Adrenal gland (tissue), 9 donors: ENCODE measurements at regions not wholly inside any gene's neighbourhood (a gene's known extent, or its start where the extent isn't known, plus 50 kb on each side); places are given as distances from the start of the nearest gene placed in this dataset.

ENCODE experiments used
- DNase-seq, 7 donors: peaks; one replicate each; pipeline ENCODE4 v3.0.0-alpha.2; 2019 to 2020
- H3K27ac ChIP-seq, 5 donors: fragments of 200-600 bp; sonication (generic) in 4 of 5; 1 replicate in 3 of 5; 2 replicates in 2 of 5; pipeline versions ENCODE4 v1.5.1 to v1.8.0; 2016 to 2020; ENCODE audit warnings: mild to moderate bottlenecking in 1 of 5
- H3K27me3 ChIP-seq: fragments of 200-600 bp; 2 replicates; pipeline ENCODE4 v1.8.0; 2021
- H3K36me3 ChIP-seq, 2 donors: fragments of 200-600 bp; replicated peaks in 1 of 2; 1 replicate in 1 of 2; 2 replicates in 1 of 2; pipeline versions ENCODE4 v1.5.1 to v1.8.0; 2018 to 2022
- H3K4me1 ChIP-seq, 2 donors: fragments of 200-600 bp; replicated peaks in 1 of 2; 1 replicate in 1 of 2; 2 replicates in 1 of 2; pipeline versions ENCODE4 v1.5.1 to v1.8.0; 2018 to 2021
- H3K4me3 ChIP-seq, 4 donors: fragments of 200-600 bp; sonication (generic) in 3 of 4; one replicate each; pipeline ENCODE4 v1.5.1; 2016 to 2018
- H3K9me3 ChIP-seq, 3 donors: fragments of 200-600 bp; sonication (generic) in 1 of 3; replicated peaks in 1 of 3; 1 replicate in 2 of 3; 2 replicates in 1 of 3; pipeline versions ENCODE4 v1.5.1 to v1.8.0; 2016 to 2021
- CTCF ChIP-seq, 6 experiments: fragments of 450-650 bp in 4 of 6; fragments of 200-600 bp in 2 of 6; sonication (generic) in 1 of 6; IDR thresholded peaks; 1 replicate in 5 of 6; 2 replicates in 1 of 6; pipeline versions ENCODE4 v1.5.1 to v1.8.0; 2016 to 2021; ENCODE audit warnings: antibody characterized with exemption in 6 of 6, mild to moderate bottlenecking in 2 of 6, moderate library complexity in 1 of 6
- POLR2A ChIP-seq, 2 donors: fragments of 450-650 bp; IDR thresholded peaks; one replicate each; pipeline ENCODE4 v1.6.1; 2017; ENCODE audit warnings: antibody characterized with exemption in 2 of 2, mild to moderate bottlenecking in 2 of 2, moderate library complexity in 1 of 2
- WGBS, 4 donors: extraction: QIAGEN DNeasy Blood & Tissue Kit in 2 of 4; methylation state at CpG; one replicate each; pipeline versions ENCODE4 v1.1.5 to v1.1.7; 2013 to 2017; 5-methylcytosine and 5-hydroxymethylcytosine counted together
- intact Hi-C, 2 donors: fragments of 100-400 bp; cut with DNase I; formaldehyde crosslinking; loops; one replicate each; pipeline versions ENCODE4 v1.14.1 to v1.15.0; 2022 to 2023
- donor health status: healthy with polysubstance abuse.
- donor health status: Bipolar disorder and iron deficiency.
- donor health status: DM: yes; HTN: yes; CAD: no.
- donor health status: DM: no; HTN: no; CAD: no.
- donor health status: DM: no; HTN: no; CAD: no.

- 82 to 97% (median 90%) methylated on average over 1 of the region's 1 CpG for whole genome bisulfite sequencing, 4 donors
- intact Hi-C loops, result no loop called here
Measured at GRCh38 chr6:153927867-153928266, 111.2 kb upstream of the OPRM1 start.

GRCh38 chr6:153898360-153899059, 140.5 kb upstream of the OPRM1 start:
- intact Hi-C loops, result no loop called here
- H3K27ac ChIP-seq, result no peak overlapping the region
- 51 to 63% (median 56%) methylated on average over 8 of the region's 8 CpGs for WGBS, 4 donors
- DNase-seq, result no peak
- no peaks in the 10 kb centered on the region for H3K9me3 ChIP-seq
- no peaks in the 10 kb centered on the region for H3K36me3 ChIP-seq
- H3K27me3 ChIP-seq, result no peaks in the 10 kb centered on the region
- H3K4me3 ChIP-seq, result no peak overlapping the region
- TF ChIP-seq CTCF (IDR thresholded peaks at IDR 0.05) (no peak), POLR2A (IDR thresholded peaks at IDR 0.05) (no peak)
- H3K4me1 ChIP-seq, result no peaks in the 10 kb centered on the region

More at GRCh38 chr6:153927867-153928266, 111.2 kb upstream of the OPRM1 start:
- no peak for TF ChIP-seq CTCF (IDR thresholded peaks at IDR 0.05)
- TF ChIP-seq POLR2A (IDR thresholded peaks at IDR 0.05), result no peak
- H3K9me3 ChIP-seq, result no peaks in the 10 kb centered on the region
- H3K4me3 ChIP-seq, result no peak overlapping the region
- H3K27ac ChIP-seq, result no peak overlapping the region
- H3K27me3 ChIP-seq, result no peaks in the 10 kb centered on the region
- H3K36me3 ChIP-seq, result no peaks in the 10 kb centered on the region
- no peaks in the 10 kb centered on the region for H3K4me1 ChIP-seq
- DNase-seq, result no peak

DNA sequence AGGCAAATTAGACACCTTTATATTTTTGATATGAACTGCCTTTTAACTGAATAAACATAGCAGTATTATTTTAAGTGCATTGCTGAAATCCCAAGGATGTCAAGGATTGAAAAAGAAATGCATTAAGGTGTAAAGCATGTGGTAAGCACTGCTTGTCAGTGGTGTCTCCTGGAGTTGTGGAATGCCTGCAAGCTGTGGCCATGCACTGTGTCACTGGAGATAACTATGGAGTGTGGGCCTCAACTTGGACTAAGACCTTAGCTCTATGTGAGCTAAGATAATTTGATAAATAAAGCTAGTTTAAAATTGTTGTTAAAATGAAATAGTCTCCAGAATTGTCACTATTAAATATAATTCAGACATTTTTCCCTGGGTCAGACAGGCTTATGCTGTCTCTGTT, 156.6 kb upstream of the OPRM1 start:
- Histone ChIP-seq H3K27ac (no peak overlapping the region), H3K4me1 (no peaks in the 10 kb centered on the region), H3K36me3 (no peaks in the 10 kb centered on the region), H3K9me3 (no peaks in the 10 kb centered on the region), H3K27me3 (no peaks in the 10 kb centered on the region), H3K4me3 (no peak overlapping the region)
- no peak for DNase-seq
- no peak for TF ChIP-seq POLR2A (IDR thresholded peaks at IDR 0.05)
- TF ChIP-seq CTCF (IDR thresholded peaks at IDR 0.05), result no peak
- intact Hi-C loops, result no loop called here

GRCh38 chr6:153873541-153873940, 165.5 kb upstream of the OPRM1 start:
- Histone ChIP-seq H3K4me1 (no peaks in the 10 kb centered on the region), H3K36me3 (no peaks in the 10 kb centered on the region), H3K27ac (no peak overlapping the region), H3K9me3 (no peaks in the 10 kb centered on the region), H3K27me3 (no peaks in the 10 kb centered on the region), H3K4me3 (no peak overlapping the region)
- TF ChIP-seq CTCF (IDR thresholded peaks at IDR 0.05) (no peak), POLR2A (IDR thresholded peaks at IDR 0.05) (no peak)
- DNase-seq, result no peak
- intact Hi-C loops, result no loop called here
- 70 to 76% (median 72%) methylated on average over 3 of the region's 3 CpGs for WGBS, 4 donors
